K562 (cell line): ENCODE measurements at regions not wholly inside any gene's neighbourhood (a gene's known extent, or its start where the extent isn't known, plus 50 kb on each side); places are given as distances from the start of the nearest gene placed in this dataset.

ENCODE experiments used
- CEBPB ChIP-seq: fragments of 450-650 bp; IDR thresholded peaks from 2 replicates; pipeline ENCODE4 v1.6.1; 2016; ENCODE audit warnings: missing genetic modification characterization, missing compliant biosample characterization
- EP300 ChIP-seq: IDR thresholded peaks from 2 replicates; pipeline ENCODE4 v1.6.1; 2012; ENCODE audit warnings: low read length, improper control_type of control experiment
- GABPA ChIP-seq: fragments of 200-800 bp; sonication (Bioruptor generic); conservative IDR thresholded peaks from 2 replicates; pipeline ENCODE4 v1.6.1; 2016; ENCODE audit warnings: low read depth, missing genetic modification characterization, missing compliant biosample characterization
- KAT8 ChIP-seq: fragments of 450-650 bp; IDR thresholded peaks from 2 replicates; pipeline ENCODE4 v1.6.1; 2016; ENCODE audit warnings: low read depth, mild to moderate bottlenecking
- NFRKB ChIP-seq: fragments of 450-650 bp; IDR thresholded peaks from 2 replicates; pipeline ENCODE4 v1.6.1; 2016; ENCODE audit warnings: low read depth
- NR1H2 ChIP-seq: sonication (generic); formaldehyde crosslinking; IDR thresholded peaks from 2 replicates; pipeline ENCODE4 v1.4.0; 2020; ENCODE audit warnings: mild to moderate bottlenecking, missing genetic modification reagents
- POLR2A ChIP-seq: fragments of 450-650 bp; conservative IDR thresholded peaks from 2 replicates; pipeline ENCODE4 v1.6.1; 2016
- RBM39 ChIP-seq: fragments of 200-400 bp; formaldehyde crosslinking; optimal IDR thresholded peaks from 2 replicates; pipeline ENCODE3; 2018; ENCODE audit warnings: low read depth, low read length
- ZBED1 ChIP-seq: IDR thresholded peaks from 2 replicates; pipeline ENCODE4 v1.6.1; 2014
- ZBTB8A ChIP-seq: fragments of 450-650 bp; IDR thresholded peaks from 2 replicates; pipeline ENCODE4 v1.6.1; 2018; ENCODE audit warnings: mild to moderate bottlenecking, moderate library complexity; ENCODE audit not compliant: partially characterized antibody
- TF ChIP-seq, protein P1 (sequence below), 2 experiments: fragments of 150-350 bp in 1 of 2; IDR thresholded peaks; 2 replicates each; pipeline ENCODE4 v1.6.1; 2012 to 2016; ENCODE audit warnings: low read depth in 2 of 2, low read length in 2 of 2, mild to moderate bottlenecking in 1 of 2, moderate library complexity in 1 of 2
- TF ChIP-seq, protein P2 (sequence below), 2 experiments: fragments of 450-650 bp; IDR thresholded peaks; 2 replicates each; pipeline ENCODE4 v1.6.1; 2016
- TF ChIP-seq, protein P3 (sequence below): fragments of 250-450 bp; sonication (Bioruptor Pico); IDR thresholded peaks from 2 replicates; pipeline ENCODE4 v1.8.0; 2022; ENCODE audit warnings: inconsistent platforms
- TF ChIP-seq, protein P4 (sequence below): fragments of 250-450 bp; sonication (Bioruptor Pico); IDR thresholded peaks from 2 replicates; pipeline ENCODE4 v1.5.0; 2022; ENCODE audit warnings: mild to moderate bottlenecking
- TF ChIP-seq, protein P5 (sequence below): fragments of 450-650 bp; IDR thresholded peaks from 2 replicates; pipeline ENCODE4 v1.6.1; 2017; ENCODE audit warnings: antibody characterized with exemption, mild to moderate bottlenecking

DNA sequence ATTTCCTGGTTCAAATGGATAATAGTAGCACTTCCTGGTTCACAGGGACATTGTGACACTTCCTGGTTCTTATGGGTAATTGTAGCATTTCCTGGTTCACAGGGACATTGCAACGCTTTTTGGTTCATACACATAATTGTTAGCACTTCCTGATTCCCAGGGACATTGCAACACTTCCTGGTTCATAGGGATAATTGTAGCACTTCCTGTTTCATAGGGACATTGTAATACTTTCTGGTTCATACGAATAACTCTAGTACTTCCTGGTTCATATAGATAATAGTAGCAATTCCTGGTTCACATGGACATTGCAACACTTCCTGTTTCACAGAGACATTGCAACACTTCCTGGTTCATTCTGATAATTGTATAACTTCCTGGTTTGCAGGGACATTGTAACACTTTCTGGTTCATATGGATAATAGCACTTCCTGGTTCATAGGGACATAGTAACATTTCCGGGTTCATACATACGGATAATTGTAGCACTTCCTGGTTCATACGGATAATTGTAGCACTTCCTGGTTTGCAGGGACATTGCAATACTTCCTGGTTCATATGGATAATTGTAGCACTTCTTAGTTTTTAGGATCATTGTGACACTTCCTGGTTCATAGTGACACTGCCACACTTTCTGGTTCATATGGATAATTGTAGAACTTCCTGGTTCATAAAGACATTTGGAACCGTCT, 61.6 kb upstream of the CD99 start (continued):
- TF ChIP-seq, protein P1, sequence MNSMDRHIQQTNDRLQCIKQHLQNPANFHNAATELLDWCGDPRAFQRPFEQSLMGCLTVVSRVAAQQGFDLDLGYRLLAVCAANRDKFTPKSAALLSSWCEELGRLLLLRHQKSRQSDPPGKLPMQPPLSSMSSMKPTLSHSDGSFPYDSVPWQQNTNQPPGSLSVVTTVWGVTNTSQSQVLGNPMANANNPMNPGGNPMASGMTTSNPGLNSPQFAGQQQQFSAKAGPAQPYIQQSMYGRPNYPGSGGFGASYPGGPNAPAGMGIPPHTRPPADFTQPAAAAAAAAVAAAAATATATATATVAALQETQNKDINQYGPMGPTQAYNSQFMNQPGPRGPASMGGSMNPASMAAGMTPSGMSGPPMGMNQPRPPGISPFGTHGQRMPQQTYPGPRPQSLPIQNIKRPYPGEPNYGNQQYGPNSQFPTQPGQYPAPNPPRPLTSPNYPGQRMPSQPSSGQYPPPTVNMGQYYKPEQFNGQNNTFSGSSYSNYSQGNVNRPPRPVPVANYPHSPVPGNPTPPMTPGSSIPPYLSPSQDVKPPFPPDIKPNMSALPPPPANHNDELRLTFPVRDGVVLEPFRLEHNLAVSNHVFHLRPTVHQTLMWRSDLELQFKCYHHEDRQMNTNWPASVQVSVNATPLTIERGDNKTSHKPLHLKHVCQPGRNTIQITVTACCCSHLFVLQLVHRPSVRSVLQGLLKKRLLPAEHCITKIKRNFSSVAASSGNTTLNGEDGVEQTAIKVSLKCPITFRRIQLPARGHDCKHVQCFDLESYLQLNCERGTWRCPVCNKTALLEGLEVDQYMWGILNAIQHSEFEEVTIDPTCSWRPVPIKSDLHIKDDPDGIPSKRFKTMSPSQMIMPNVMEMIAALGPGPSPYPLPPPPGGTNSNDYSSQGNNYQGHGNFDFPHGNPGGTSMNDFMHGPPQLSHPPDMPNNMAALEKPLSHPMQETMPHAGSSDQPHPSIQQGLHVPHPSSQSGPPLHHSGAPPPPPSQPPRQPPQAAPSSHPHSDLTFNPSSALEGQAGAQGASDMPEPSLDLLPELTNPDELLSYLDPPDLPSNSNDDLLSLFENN (IDR thresholded peaks at IDR 0.05; ENCODE audit: low read depth in 2 of 2, low read length in 2 of 2): no peak
- TF ChIP-seq, protein P2, sequence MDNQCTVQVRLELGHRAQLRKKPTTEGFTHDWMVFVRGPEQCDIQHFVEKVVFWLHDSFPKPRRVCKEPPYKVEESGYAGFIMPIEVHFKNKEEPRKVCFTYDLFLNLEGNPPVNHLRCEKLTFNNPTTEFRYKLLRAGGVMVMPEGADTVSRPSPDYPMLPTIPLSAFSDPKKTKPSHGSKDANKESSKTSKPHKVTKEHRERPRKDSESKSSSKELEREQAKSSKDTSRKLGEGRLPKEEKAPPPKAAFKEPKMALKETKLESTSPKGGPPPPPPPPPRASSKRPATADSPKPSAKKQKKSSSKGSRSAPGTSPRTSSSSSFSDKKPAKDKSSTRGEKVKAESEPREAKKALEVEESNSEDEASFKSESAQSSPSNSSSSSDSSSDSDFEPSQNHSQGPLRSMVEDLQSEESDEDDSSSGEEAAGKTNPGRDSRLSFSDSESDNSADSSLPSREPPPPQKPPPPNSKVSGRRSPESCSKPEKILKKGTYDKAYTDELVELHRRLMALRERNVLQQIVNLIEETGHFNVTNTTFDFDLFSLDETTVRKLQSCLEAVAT (IDR thresholded peaks at IDR 0.05): no peak
- TF ChIP-seq EP300 (no peak), ZBTB8A (no peak), NR1H2 (no peak), KAT8 (no peak; the same call in 1 of the 2 replicates), ZBED1 (no peak), POLR2A (no peak), GABPA (tag) (peak; percentile 91), CEBPB (tag) (peak; percentile 99), NFRKB (peak; percentile 75; the same call in 1 of the 2 replicates), RBM39 (no peak)
- TF ChIP-seq, protein P3, sequence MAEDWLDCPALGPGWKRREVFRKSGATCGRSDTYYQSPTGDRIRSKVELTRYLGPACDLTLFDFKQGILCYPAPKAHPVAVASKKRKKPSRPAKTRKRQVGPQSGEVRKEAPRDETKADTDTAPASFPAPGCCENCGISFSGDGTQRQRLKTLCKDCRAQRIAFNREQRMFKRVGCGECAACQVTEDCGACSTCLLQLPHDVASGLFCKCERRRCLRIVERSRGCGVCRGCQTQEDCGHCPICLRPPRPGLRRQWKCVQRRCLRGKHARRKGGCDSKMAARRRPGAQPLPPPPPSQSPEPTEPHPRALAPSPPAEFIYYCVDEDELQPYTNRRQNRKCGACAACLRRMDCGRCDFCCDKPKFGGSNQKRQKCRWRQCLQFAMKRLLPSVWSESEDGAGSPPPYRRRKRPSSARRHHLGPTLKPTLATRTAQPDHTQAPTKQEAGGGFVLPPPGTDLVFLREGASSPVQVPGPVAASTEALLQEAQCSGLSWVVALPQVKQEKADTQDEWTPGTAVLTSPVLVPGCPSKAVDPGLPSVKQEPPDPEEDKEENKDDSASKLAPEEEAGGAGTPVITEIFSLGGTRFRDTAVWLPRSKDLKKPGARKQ: no peak
- TF ChIP-seq, protein P4, sequence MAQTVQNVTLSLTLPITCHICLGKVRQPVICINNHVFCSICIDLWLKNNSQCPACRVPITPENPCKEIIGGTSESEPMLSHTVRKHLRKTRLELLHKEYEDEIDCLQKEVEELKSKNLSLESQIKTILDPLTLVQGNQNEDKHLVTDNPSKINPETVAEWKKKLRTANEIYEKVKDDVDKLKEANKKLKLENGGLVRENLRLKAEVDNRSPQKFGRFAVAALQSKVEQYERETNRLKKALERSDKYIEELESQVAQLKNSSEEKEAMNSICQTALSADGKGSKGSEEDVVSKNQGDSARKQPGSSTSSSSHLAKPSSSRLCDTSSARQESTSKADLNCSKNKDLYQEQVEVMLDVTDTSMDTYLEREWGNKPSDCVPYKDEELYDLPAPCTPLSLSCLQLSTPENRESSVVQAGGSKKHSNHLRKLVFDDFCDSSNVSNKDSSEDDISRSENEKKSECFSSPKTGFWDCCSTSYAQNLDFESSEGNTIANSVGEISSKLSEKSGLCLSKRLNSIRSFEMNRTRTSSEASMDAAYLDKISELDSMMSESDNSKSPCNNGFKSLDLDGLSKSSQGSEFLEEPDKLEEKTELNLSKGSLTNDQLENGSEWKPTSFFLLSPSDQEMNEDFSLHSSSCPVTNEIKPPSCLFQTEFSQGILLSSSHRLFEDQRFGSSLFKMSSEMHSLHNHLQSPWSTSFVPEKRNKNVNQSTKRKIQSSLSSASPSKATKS (CRISPR knock-in tag): no peak
- TF ChIP-seq, protein P5, sequence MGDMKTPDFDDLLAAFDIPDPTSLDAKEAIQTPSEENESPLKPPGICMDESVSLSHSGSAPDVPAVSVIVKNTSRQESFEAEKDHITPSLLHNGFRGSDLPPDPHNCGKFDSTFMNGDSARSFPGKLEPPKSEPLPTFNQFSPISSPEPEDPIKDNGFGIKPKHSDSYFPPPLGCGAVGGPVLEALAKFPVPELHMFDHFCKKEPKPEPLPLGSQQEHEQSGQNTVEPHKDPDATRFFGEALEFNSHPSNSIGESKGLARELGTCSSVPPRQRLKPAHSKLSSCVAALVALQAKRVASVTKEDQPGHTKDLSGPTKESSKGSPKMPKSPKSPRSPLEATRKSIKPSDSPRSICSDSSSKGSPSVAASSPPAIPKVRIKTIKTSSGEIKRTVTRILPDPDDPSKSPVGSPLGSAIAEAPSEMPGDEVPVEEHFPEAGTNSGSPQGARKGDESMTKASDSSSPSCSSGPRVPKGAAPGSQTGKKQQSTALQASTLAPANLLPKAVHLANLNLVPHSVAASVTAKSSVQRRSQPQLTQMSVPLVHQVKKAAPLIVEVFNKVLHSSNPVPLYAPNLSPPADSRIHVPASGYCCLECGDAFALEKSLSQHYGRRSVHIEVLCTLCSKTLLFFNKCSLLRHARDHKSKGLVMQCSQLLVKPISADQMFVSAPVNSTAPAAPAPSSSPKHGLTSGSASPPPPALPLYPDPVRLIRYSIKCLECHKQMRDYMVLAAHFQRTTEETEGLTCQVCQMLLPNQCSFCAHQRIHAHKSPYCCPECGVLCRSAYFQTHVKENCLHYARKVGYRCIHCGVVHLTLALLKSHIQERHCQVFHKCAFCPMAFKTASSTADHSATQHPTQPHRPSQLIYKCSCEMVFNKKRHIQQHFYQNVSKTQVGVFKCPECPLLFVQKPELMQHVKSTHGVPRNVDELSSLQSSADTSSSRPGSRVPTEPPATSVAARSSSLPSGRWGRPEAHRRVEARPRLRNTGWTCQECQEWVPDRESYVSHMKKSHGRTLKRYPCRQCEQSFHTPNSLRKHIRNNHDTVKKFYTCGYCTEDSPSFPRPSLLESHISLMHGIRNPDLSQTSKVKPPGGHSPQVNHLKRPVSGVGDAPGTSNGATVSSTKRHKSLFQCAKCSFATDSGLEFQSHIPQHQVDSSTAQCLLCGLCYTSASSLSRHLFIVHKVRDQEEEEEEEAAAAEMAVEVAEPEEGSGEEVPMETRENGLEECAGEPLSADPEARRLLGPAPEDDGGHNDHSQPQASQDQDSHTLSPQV: peak; percentile 32; the same call in 1 of the 2 replicates
